GM21390 (cell line): ENCODE measurements at regions not wholly inside any gene's neighbourhood (a gene's known extent, or its start where the extent isn't known, plus 50 kb on each side); places are given as distances from the start of the nearest gene placed in this dataset.

Experiments used
- ATAC-seq: cut with Tn5 transposase; IDR thresholded peaks from one replicate; pipeline ENCODE4 v1.9.1; 2021; ENCODE audit not compliant: unreplicated experiment

DNA sequence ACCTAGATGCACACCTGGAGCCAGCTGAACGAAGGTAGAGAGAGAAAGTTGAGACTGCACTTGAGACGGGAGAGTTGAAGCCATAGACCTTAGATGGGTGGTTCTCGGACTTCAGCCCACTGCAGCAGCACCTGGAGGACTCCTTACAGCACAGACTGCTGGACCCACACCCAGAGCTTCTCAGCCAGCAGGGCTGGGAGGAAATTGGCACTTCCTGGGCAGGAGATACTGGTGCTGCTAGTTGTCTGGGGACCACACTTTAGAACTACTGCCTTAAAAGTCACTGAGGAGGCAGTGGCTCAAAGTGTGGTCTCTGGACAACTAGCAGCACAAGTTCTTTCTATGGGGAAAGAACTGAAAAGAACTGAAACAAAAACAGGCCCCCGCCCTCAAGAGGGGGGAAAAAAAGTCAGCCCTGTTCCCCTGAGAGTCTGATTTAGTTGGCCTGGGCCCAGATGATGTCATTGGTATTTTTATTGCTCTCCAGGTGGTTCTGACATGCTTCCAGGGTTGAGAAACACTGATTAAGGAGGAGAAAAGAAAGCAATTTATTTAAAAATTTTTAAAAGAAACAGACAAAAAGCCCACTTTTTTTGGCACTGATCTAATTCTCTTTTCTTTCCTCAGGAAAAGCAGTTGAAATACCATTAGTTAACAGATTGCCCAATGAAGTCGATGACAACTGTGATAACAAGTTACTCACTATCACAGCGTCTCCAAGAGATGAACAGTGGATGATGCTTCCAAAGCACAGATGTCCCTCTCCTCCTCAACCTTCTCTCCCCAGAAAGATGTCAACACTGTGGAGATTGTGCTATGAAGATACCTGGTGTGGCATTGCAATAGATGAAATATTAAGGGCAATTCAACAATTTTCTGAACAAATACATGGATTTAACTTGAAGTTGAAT, 73.6 kb upstream of the ADAMTS16 start:
- ATAC-seq = no peak

GRCh38 chr5:5069851-5070250, 70.3 kb upstream of the ADAMTS16 start:
- no peak for ATAC-seq

DNA sequence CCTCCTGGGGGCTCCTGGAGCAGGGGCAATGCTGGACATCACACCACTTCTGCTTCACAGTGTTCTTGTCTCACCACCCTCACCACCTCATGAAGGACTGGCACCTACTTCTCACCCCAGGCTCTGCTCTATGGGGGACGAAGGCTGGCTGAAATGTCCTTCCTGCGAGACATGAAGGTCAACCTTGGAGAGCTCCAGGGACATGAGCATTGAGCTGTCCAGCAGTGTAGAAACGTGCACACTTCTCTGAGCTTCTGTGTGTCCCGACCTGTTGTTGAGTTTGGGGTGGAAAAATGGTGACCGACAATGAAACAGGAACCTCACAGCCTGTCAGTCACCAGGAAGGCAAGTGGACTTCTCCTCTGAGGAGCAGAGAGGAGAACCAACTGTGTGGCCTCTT, 68.6 kb upstream of the ADAMTS16 start:
- ATAC-seq = no peak

- no peak for ATAC-seq
These were observed 62.9 kb upstream of the ADAMTS16 start for GRCh38 chr5:5077236-5077635.

DNA sequence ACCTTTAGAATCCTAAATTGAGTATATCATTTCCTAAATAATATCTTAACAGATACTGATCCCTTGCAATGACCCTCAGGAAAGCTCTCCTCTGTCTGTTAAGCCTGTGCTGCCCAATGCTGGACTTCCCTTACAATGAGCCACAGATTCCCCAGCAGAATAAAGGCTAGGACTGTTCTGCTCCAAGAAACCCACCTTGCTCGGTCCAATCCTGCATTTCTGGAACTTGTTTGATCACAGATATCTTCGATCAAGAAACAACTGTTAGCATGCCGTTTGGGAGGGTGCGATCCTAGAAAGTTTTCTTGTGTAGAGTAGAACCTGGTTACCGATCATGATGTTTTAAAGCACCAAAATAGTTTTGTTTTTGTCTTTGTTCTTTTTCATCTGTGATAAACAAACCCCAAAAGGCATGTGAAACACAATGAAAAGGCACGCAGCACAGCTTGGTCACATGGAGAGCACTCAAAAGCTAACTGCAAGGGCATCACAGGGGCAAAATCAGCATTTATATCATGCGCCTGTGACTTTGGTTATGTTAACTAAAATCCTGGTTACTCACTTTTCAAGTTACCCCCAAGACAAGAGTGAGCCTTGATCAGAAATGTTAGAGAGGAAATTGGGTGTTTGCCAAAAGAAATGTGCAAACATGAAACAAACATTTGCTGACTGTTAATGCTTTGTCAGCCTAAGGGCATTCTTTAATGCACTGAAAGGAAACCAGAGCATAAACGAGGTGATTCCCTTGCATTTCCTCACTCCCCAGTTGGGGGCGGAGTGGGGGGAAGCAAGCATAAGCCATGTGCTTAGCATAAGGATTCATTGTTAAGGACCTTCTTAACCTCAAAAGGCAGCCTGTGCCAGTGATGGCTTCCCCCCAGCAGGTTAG, 61.9 kb upstream of the ADAMTS16 start:
- no peak for ATAC-seq

- ATAC-seq = no peak
These were observed 60.3 kb upstream of the ADAMTS16 start for GRCh38 chr5:5079876-5080275.

GRCh38 chr5:5080790-5081189, 59.3 kb upstream of the ADAMTS16 start:
- no peak for ATAC-seq

- ATAC-seq = no peak
These were observed 54.7 kb upstream of the ADAMTS16 start for GRCh38 chr5:5085381-5085780.

GRCh38 chr5:5089895-5090649, 50.1 kb upstream of the ADAMTS16 start:
- ATAC-seq = no peak
